GM12891 (cell line): ENCODE measurements at regions not wholly inside any gene's neighbourhood (a gene's known extent, or its start where the extent isn't known, plus 50 kb on each side); places are given as distances from the start of the nearest gene placed in this dataset.

Experiments used
- POLR2A ChIP-seq: IDR thresholded peaks from 2 replicates; pipeline ENCODE4 v1.6.1; 2011; ENCODE audit warnings: low read depth, low read length, control low read depth
- POLR2AphosphoS5 ChIP-seq: IDR thresholded peaks from 2 replicates; pipeline ENCODE4 v1.6.1; 2011; ENCODE audit warnings: low read depth, low read length, control low read depth
- POU2F2 ChIP-seq: IDR thresholded peaks from 2 replicates; pipeline ENCODE4 v1.6.1; 2011; ENCODE audit warnings: low read depth, mild to moderate bottlenecking, control low read depth, low read length, moderate library complexity
- SPI1 ChIP-seq: IDR thresholded peaks from 2 replicates; pipeline ENCODE4 v1.6.1; 2011; ENCODE audit warnings: low read depth, low read length, control low read depth
- TAF1 ChIP-seq: IDR thresholded peaks from 2 replicates; pipeline ENCODE4 v1.6.1; 2011; ENCODE audit warnings: low read depth, low read length, control low read depth

DNA sequence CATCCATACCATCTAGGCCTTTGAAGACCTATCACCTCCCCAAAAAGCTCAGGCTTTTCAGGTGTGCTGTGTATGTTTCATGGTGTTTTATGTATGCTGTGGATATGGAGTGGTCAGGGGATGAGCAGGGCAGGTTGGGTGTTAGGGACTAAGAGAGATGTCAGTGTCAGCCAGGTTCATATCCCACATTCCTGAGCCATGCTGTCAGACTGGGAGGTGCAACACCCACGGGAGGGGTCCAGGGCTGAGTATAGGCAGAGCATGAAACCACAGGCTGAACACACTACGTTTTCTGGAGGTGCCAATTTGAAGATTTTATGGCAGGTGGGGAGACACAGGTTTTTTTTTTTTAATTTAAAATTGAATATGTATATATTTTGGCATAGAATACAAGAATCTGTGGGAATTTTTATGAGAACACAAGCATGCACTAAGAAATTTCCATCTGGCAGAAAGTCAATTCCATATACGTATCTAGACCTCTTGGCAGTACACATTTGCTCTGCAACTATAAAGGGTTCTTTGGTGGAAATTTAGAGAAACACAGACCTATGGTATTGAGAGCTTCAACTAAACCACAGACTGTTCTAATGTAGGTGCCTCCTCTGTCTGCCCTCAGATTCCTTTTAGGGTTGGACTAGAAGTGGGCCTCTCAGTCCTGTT is 101.9 kb upstream of the RNU6-1 start:
- TF ChIP-seq POLR2A (no peak), TAF1 (no peak), POU2F2 (no peak), POLR2AphosphoS5 (no peak), SPI1 (no peak)
